ENCODE measurements at regions not wholly inside any gene's neighbourhood (a gene's known extent, or its start where the extent isn't known, plus 50 kb on each side); places are given as distances from the start of the nearest gene placed in this dataset.

GRCh38 chr1:58909914-58910681 lies 126.3 kb upstream of the JUN start:
- Histone ChIP-seq H3K27ac (ENCODE audit: low read length) (no peak overlapping the region), H3K4me1 (ENCODE audit: control insufficient read depth, insufficient read depth, low read length) (peaks cover 14% of the 10 kb centered on the region), H3K27me3 (ENCODE audit: control insufficient read depth, insufficient read depth, low read length) (no peaks in the 10 kb centered on the region), H3K36me3 (ENCODE audit: control insufficient read depth, insufficient read depth, low read length) (no peaks in the 10 kb centered on the region), H3K9me3 (ENCODE audit: control insufficient read depth, insufficient read depth, low read depth, low read length) (peaks cover 4% of the 10 kb centered on the region; the same call in 1 of the 2 replicates), H3K4me3 (ENCODE audit: low read depth in 2 of 2, low read length in 2 of 2) (no peak overlapping the region)
- TF ChIP-seq SIN3A (IDR thresholded peaks at IDR 0.05; ENCODE audit: borderline replicate concordance, insufficient read depth, low read depth, low read length) (no peak), POLR2AphosphoS5 (IDR thresholded peaks at IDR 0.05; ENCODE audit: low read depth, low read length) (no peak), TCF7L2 (IDR thresholded peaks at IDR 0.05; ENCODE audit: low read depth, low read length) (no peak), CTCF (IDR thresholded peaks at IDR 0.05) (0 out of 2 replicates have a peak, but pooled peaks have one; percentile 6)
- no TSS peak for BruUV-seq (replicated peaks)
- intact Hi-C loops (cut with micrococcal nuclease; ENCODE audit: unreplicated experiment), result no loop called here
- in situ Hi-C loops (cut with HindIII; ENCODE audit: low pct_unique_long_range_greater_than_20kb, low sequenced_read_pairs), result no loop called here
- ChIA-PET POLR2A (interaction anchor here (0.6 to 0.7 kb wide), 2 partner anchors 19 to 22 kb away, joined by 5 to 9 read pairs; no protein-coding TSS in a partner anchor), CTCF (interaction anchor here (0.9 kb wide), 1 partner anchor 166 kb away, joined by 5 read pairs; no protein-coding TSS in a partner anchor)
- ATAC-seq, result no peak
- no peak for DNase-seq (ENCODE audit: low read depth, low spot score)

DNA sequence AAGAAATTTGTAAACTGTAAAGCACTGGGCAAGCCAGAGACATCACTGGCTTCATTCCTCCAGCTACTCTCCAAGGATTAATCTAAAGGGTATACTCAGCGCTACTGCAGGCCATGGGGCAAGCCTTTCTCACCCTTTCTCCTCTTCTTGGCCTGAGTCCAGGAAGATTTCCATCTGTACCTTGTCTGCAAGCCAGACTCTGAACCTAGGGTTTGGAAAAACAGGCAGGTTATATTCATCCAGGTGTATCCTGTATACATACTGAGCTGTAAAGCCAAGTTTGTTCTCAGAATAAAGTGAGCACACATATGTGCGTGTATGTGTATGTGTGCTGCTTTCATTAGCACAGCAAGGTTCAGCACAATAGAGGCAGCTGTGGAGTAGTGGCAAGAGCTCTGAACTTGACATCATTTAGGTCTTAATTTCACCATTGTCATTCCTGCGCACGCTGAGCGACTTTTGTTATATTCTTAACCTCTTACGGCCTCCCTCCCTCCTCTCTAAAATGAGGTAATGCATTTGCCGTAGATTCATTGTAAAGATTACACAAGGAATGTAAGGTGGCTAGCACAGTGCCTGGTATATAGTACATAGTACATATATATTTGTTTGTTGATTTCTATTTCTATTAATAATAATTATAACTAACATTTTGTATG lies 128.1 kb upstream of the JUN start:
- Histone ChIP-seq H3K27me3 (ENCODE audit: control insufficient read depth, insufficient read depth, low read length) (no peaks in the 10 kb centered on the region), H3K4me1 (ENCODE audit: control insufficient read depth, insufficient read depth, low read length) (no peaks in the 10 kb centered on the region), H3K4me3 (ENCODE audit: low read depth in 2 of 2, low read length in 2 of 2) (no peak overlapping the region), H3K27ac (ENCODE audit: low read length) (no peak overlapping the region), H3K36me3 (ENCODE audit: control insufficient read depth, insufficient read depth, low read length) (no peaks in the 10 kb centered on the region), H3K9me3 (ENCODE audit: control insufficient read depth, insufficient read depth, low read depth, low read length) (peaks cover 6% of the 10 kb centered on the region; the same call in 1 of the 2 replicates)
- no TSS peak for BruUV-seq (replicated peaks)
- DNase-seq (ENCODE audit: low read depth, low spot score), result no peak
- intact Hi-C loops (cut with micrococcal nuclease; ENCODE audit: unreplicated experiment) (no loop called here), in situ Hi-C loops (cut with HindIII; ENCODE audit: low pct_unique_long_range_greater_than_20kb, low sequenced_read_pairs) (no loop called here)
- ChIA-PET POLR2A (no interaction called here), CTCF (no interaction called here)
- no peak for ATAC-seq
- TF ChIP-seq SIN3A (IDR thresholded peaks at IDR 0.05; ENCODE audit: borderline replicate concordance, insufficient read depth, low read depth, low read length), result no peak
- TF ChIP-seq POLR2AphosphoS5 (IDR thresholded peaks at IDR 0.05; ENCODE audit: low read depth, low read length), result no peak
- TF ChIP-seq CTCF (IDR thresholded peaks at IDR 0.05), result no peak
- no peak for TF ChIP-seq REST (IDR thresholded peaks at IDR 0.05; ENCODE audit: insufficient read depth in 1 of 2, low read depth in 2 of 2, low read length in 1 of 2)
- TF ChIP-seq TCF7L2 (IDR thresholded peaks at IDR 0.05; ENCODE audit: low read depth, low read length), result no peak
